SK-N-MC (cell line): ENCODE measurements at regions not wholly inside any gene's neighbourhood (a gene's known extent, or its start where the extent isn't known, plus 50 kb on each side); places are given as distances from the start of the nearest gene placed in this dataset.

Source experiments
- EZH2 ChIP-seq: fragments of 200-600 bp; sonication (generic); IDR thresholded peaks from one replicate; pipeline ENCODE4 v1.6.1; 2017; ENCODE audit warnings: antibody characterized with exemption
- POLR2AphosphoS5 ChIP-seq: IDR thresholded peaks from 2 replicates; pipeline ENCODE4 v1.6.1; 2012; ENCODE audit warnings: mild to moderate bottlenecking, low read depth, low read length, borderline replicate concordance

DNA sequence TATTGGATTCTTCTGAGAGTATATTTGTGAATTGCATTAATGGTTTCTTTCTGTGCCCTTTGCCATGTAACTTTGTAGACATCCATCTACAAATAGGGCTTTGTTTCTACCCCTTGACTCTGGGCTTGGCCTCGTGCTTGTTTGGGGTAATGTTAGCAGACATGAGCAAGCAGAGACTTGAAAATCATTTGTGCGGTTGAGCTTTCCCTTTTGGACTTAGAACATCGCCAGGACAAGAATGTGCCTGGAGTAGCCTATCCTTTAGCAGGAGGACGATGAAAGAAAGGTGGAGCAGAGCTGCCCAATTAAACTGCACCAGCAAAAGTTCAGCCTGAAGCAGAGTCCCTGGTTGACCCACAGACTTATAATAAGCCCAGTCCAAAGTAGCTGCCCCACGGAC is 785.9 kb downstream of the EPHA4 start:
- TF ChIP-seq EZH2 (no peak), POLR2AphosphoS5 (no peak)
